OCI-LY1 (cell line): ENCODE measurements at regions not wholly inside any gene's neighbourhood (a gene's known extent, or its start where the extent isn't known, plus 50 kb on each side); places are given as distances from the start of the nearest gene placed in this dataset.

Source experiments
- H2AFZ ChIP-seq: fragments of 200-600 bp; sonication (generic), shearing (Covaris generic); 2 replicates; pipeline ENCODE4 v1.6.0; 2014; ENCODE audit warnings: antibody characterized with exemption, mild to moderate bottlenecking, low read length
- H3F3A ChIP-seq: fragments of 200-600 bp; sonication (generic), shearing (Covaris generic); 2 replicates; pipeline ENCODE4 v1.6.0; 2014; ENCODE audit warnings: mild to moderate bottlenecking, antibody characterized with exemption, low read length, moderate library complexity; ENCODE audit not compliant: insufficient read depth
- H3K27ac ChIP-seq: fragments of 200-600 bp; sonication (generic); 2 replicates; pipeline ENCODE4 v1.5.1; 2014; ENCODE audit warnings: low read length, mixed run types, mild to moderate bottlenecking, low read depth; ENCODE audit not compliant: poor library complexity, severe bottlenecking
- H3K27me3 ChIP-seq: fragments of 200-600 bp; sonication (generic); 2 replicates; pipeline ENCODE4 v1.6.0; 2014; ENCODE audit warnings: antibody characterized with exemption, mild to moderate bottlenecking, low read length, moderate library complexity; ENCODE audit not compliant: insufficient read depth
- H3K36me3 ChIP-seq: fragments of 200-600 bp; sonication (generic); 2 replicates; pipeline ENCODE4 v1.6.1; 2014; ENCODE audit warnings: mild to moderate bottlenecking, antibody characterized with exemption, low read length, moderate library complexity, mixed read lengths; ENCODE audit not compliant: insufficient read depth
- H3K4me1 ChIP-seq: fragments of 200-600 bp; sonication (generic); 2 replicates; pipeline ENCODE4 v1.5.1; 2014; ENCODE audit warnings: mild to moderate bottlenecking, low read length, moderate library complexity; ENCODE audit not compliant: insufficient read depth, severe bottlenecking
- H3K4me2 ChIP-seq: fragments of 200-600 bp; sonication (generic), shearing (Covaris generic); 2 replicates; pipeline ENCODE4 v1.6.1; 2014; ENCODE audit warnings: low read length
- H3K4me3 ChIP-seq: fragments of 200-600 bp; sonication (generic); 2 replicates; pipeline ENCODE4 v1.5.1; 2014; ENCODE audit warnings: low read length, low read depth, mild to moderate bottlenecking, mixed read lengths; ENCODE audit not compliant: poor library complexity, severe bottlenecking
- H3K79me2 ChIP-seq: fragments of 200-600 bp; shearing (Covaris generic); 2 replicates; pipeline ENCODE4 v1.6.1; 2016; ENCODE audit warnings: mixed run types, low read length, mixed read lengths; ENCODE audit not compliant: insufficient read depth
- H3K9ac ChIP-seq: fragments of 200-600 bp; sonication (generic), shearing (Covaris generic); 2 replicates; pipeline ENCODE4 v1.6.1; 2014; ENCODE audit warnings: mild to moderate bottlenecking, low read length, mixed read lengths
- H3K9me2 ChIP-seq: fragments of 200-600 bp; sonication (generic), shearing (Covaris generic); 2 replicates; pipeline ENCODE4 v1.6.1; 2014; ENCODE audit warnings: low read depth, mild to moderate bottlenecking, low read length, mixed read lengths
- H3K9me3 ChIP-seq: fragments of 200-600 bp; shearing (Covaris generic); 2 replicates; pipeline ENCODE4 v1.6.1; 2014; ENCODE audit warnings: low read length, mixed read lengths
- H4K20me1 ChIP-seq: fragments of 200-600 bp; sonication (generic), shearing (Covaris generic); 2 replicates; pipeline ENCODE4 v1.6.0; 2016; ENCODE audit warnings: mild to moderate bottlenecking, low read length; ENCODE audit not compliant: insufficient read depth
- EZH2 ChIP-seq: fragments of 200-600 bp; sonication (generic), shearing (Covaris generic); IDR thresholded peaks from 2 replicates; pipeline ENCODE4 v1.8.0; 2017; ENCODE audit warnings: borderline replicate concordance, mixed run types, mild to moderate bottlenecking, antibody characterized with exemption, low read length, moderate library complexity, mixed read lengths
- TF ChIP-seq, protein P1 (sequence below): fragments of 200-600 bp; sonication (generic), shearing (Covaris generic); IDR thresholded peaks from 2 replicates; pipeline ENCODE4 v1.5.1; 2017; ENCODE audit warnings: mild to moderate bottlenecking, antibody characterized with exemption, low read length, moderate library complexity, mixed read lengths

DNA sequence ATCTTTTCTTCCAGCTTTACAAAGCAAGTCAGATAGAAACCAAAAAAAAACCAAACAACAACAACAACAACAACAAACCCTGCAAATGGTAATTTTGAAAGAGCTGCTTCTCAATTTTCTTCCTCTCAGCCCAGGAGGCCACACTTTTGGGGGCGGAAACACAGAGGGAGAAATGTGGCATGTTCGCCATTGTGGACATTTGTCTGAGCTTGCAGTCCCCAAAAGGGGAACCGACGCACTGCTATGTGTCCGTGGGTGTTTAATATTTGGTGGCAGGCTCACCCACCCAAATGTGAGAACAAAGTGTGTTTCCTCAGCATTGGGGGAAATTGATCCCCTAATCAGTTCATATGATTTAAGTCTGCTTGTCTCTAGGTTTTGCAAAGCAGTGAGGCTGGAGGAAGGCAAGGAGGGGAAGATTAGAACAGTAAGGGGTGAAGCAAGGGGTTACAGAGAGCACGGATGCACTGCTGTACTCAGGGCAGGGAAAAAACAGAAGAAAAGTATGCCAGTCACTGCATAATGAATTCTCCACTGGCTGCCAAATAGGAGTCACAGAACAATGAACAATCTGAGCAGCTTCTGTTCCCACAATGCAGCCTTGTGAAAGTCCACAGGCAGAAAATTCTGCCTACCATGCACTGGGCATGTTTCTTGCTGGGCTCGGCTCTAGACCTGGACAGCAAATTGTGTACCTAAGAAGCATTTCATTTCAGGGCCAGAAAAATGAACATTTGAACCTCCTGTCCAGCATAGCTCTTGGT lies 74.7 kb upstream of the GPM6B start:
- Histone ChIP-seq H2AFZ (no peak overlapping the region), H3K9me3 (no peaks in the 10 kb centered on the region), H3K4me2 (no peak overlapping the region), H4K20me1 (no peaks in the 10 kb centered on the region), H3K4me3 (no peak overlapping the region), H3K36me3 (no peaks in the 10 kb centered on the region), H3F3A (no peaks in the 10 kb centered on the region), H3K4me1 (no peaks in the 10 kb centered on the region), H3K79me2 (no peaks in the 10 kb centered on the region), H3K27me3 (no peaks in the 10 kb centered on the region), H3K9me2 (no peaks in the 10 kb centered on the region), H3K27ac (no peak overlapping the region), H3K9ac (no peak overlapping the region)
- TF ChIP-seq, protein P1, sequence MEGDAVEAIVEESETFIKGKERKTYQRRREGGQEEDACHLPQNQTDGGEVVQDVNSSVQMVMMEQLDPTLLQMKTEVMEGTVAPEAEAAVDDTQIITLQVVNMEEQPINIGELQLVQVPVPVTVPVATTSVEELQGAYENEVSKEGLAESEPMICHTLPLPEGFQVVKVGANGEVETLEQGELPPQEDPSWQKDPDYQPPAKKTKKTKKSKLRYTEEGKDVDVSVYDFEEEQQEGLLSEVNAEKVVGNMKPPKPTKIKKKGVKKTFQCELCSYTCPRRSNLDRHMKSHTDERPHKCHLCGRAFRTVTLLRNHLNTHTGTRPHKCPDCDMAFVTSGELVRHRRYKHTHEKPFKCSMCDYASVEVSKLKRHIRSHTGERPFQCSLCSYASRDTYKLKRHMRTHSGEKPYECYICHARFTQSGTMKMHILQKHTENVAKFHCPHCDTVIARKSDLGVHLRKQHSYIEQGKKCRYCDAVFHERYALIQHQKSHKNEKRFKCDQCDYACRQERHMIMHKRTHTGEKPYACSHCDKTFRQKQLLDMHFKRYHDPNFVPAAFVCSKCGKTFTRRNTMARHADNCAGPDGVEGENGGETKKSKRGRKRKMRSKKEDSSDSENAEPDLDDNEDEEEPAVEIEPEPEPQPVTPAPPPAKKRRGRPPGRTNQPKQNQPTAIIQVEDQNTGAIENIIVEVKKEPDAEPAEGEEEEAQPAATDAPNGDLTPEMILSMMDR, result no peak
- no peak for TF ChIP-seq EZH2

DNA sequence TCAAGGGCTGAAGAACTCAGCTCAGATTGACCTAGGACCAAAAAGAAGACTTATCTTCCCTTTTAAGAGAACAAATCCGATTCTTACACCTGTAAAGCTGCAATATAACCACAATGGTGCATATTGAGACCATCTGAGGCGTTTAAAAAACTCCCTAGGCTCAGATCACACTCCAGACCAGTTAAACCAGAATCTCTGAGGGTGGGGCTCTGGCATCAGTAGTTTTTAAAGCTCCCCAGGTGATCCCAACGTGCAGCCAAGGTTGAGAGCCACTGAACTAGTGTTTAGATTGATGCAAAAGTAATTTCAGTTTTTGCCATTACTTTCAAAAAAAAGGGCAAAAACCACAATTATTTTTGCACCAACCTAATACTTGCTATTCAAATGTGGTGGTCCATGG lies 73.9 kb upstream of the GPM6B start:
- Histone ChIP-seq H3K9ac (no peak overlapping the region), H3K4me2 (no peak overlapping the region), H3K27me3 (no peaks in the 10 kb centered on the region), H3K79me2 (no peaks in the 10 kb centered on the region), H4K20me1 (no peaks in the 10 kb centered on the region), H3K27ac (no peak overlapping the region), H2AFZ (no peak overlapping the region), H3F3A (no peaks in the 10 kb centered on the region), H3K4me1 (no peaks in the 10 kb centered on the region), H3K9me2 (no peaks in the 10 kb centered on the region), H3K9me3 (no peaks in the 10 kb centered on the region), H3K4me3 (no peak overlapping the region), H3K36me3 (no peaks in the 10 kb centered on the region)
- TF ChIP-seq EZH2, result no peak
- TF ChIP-seq, protein P1, result no peak

DNA sequence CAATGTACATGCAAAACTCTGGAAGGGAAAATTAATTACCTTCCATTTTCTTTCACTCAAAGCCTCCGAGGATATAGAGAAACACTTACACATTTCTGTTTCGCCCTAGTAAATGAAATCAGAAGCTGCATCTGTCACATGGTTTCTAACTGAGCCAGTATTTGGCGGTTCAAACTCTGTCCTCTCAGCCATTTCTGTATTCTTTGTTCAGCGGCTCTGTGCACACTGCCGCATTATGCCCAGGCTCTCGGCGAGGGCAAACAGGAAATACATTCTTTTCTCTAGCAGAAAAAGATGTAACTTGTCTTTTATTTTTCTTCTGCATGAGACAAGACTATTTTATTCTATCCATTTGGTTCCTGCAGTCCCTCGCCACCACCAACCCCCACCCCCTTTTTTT lies 71.4 kb upstream of the GPM6B start:
- Histone ChIP-seq H3F3A (no peaks in the 10 kb centered on the region), H3K36me3 (no peaks in the 10 kb centered on the region), H3K27me3 (no peaks in the 10 kb centered on the region), H3K9ac (no peak overlapping the region), H3K4me1 (no peaks in the 10 kb centered on the region), H3K9me2 (no peaks in the 10 kb centered on the region), H3K79me2 (no peaks in the 10 kb centered on the region), H3K4me2 (no peak overlapping the region), H3K9me3 (no peaks in the 10 kb centered on the region), H2AFZ (no peak overlapping the region), H3K4me3 (no peak overlapping the region), H4K20me1 (no peaks in the 10 kb centered on the region), H3K27ac (no peak overlapping the region)
- no peak for TF ChIP-seq EZH2
- TF ChIP-seq, protein P1, result no peak
